GM12878 (cell line): ENCODE measurements at regions not wholly inside any gene's neighbourhood (a gene's known extent, or its start where the extent isn't known, plus 50 kb on each side); places are given as distances from the start of the nearest gene placed in this dataset.
"Not testable (repeated sequence)": the region's sequence is repeated elsewhere in the genome, so short reads cannot be mapped to it uniquely, and the experiment has no call there.

Experiments
- ATAC-seq: fragments of 200-7000 bp; cut with Tn5 transposase; 3 replicates; pipeline ENCODE4 v1.9.1; 2020; ENCODE audit warnings: mild to moderate bottlenecking, moderate library complexity
- BruUV-seq: library from RNA; stranded (reverse); fragments of 400-500 nt; replicated peaks from 2 replicates; lab custom pipeline; 2021; lab: Mats Ljungman, UMichigan
- CTCF ChIA-PET: fragments of 300-600 bp; sonication (Branson Sonifier 250); formaldehyde crosslinking; extraction: SDS; loops from one replicate; lab custom pipeline; 2021; ENCODE audit warnings: inconsistent platforms; lab: Yijun Ruan, JAX
- POLR2A ChIA-PET: fragments of 350-600 bp; formaldehyde crosslinking; extraction: SDS; loops from one replicate; lab custom pipeline; 2021; ENCODE audit warnings: inconsistent platforms; lab: Charles Lee
- RAD21 ChIA-PET: fragments of 300-600 bp; sonication (Branson Sonifier 250); formaldehyde crosslinking; loops from one replicate; lab custom pipeline; 2023; ENCODE audit warnings: antibody characterized with exemption; ENCODE audit not compliant: unreplicated experiment; lab: Charles Lee
- SMC1A ChIA-PET: fragments of 300-600 bp; sonication (Branson Sonifier 250); formaldehyde crosslinking; loops from one replicate; lab custom pipeline; 2023; ENCODE audit not compliant: unreplicated experiment, uncharacterized antibody; lab: Charles Lee
- DNase-seq: peaks from one replicate; pipeline ENCODE4 v3.0.0-alpha.2; 2011; ENCODE audit warnings: low read depth, low spot score
- FAIRE-seq: peaks from 3 replicates; lab custom pipeline; 2011; peaks lifted over from hg19 to GRCh38; lab: Jason Lieb, UNC
- H2AFZ ChIP-seq: 2 replicates; pipeline ENCODE4 v1.6.0; 2011; ENCODE audit warnings: low read depth, low read length, control low read depth; ENCODE audit not compliant: control insufficient read depth
- H3K27ac ChIP-seq: 2 replicates; pipeline ENCODE4 v1.5.1; 2011; ENCODE audit warnings: control low read depth; ENCODE audit not compliant: control insufficient read depth, insufficient read depth
- H3K27me3 ChIP-seq, 2 experiments: replicated peaks in 1 of 2; 2 replicates each; pipeline versions ENCODE4 v1.6.0 to v1.6.1; 2011; ENCODE audit warnings: low read length in 1 of 2; ENCODE audit not compliant: control insufficient read depth in 2 of 2, insufficient read depth in 2 of 2
- H3K36me3 ChIP-seq, 2 experiments: 2 replicates each; pipeline ENCODE4 v1.5.1; 2011; ENCODE audit warnings: low read length in 1 of 2; ENCODE audit not compliant: control insufficient read depth in 2 of 2, insufficient read depth in 2 of 2
- H3K4me1 ChIP-seq: 2 replicates; pipeline ENCODE4 v1.6.1; 2011; ENCODE audit warnings: mild to moderate bottlenecking, low read length, moderate library complexity, mixed read lengths; ENCODE audit not compliant: control insufficient read depth, insufficient read depth
- H3K4me2 ChIP-seq: 2 replicates; pipeline ENCODE4 v1.6.0; 2011; ENCODE audit warnings: control low read depth; ENCODE audit not compliant: control insufficient read depth, insufficient read depth
- H3K4me3 ChIP-seq: fragments of 200-600 bp; sonication (generic); 2 replicates; pipeline ENCODE4 v1.5.1; 2016
- H3K79me2 ChIP-seq: 2 replicates; pipeline ENCODE4 v1.6.0; 2011; ENCODE audit warnings: low read length; ENCODE audit not compliant: control insufficient read depth, insufficient read depth
- H3K9ac ChIP-seq: 2 replicates; pipeline ENCODE4 v1.8.0; 2011; ENCODE audit warnings: low read length, control low read depth, mixed read lengths; ENCODE audit not compliant: control insufficient read depth, insufficient read depth
- H3K9me3 ChIP-seq: replicated peaks from 3 replicates; pipeline ENCODE4 v1.5.1; 2011; ENCODE audit warnings: mild to moderate bottlenecking, low read length; ENCODE audit not compliant: control insufficient read depth, insufficient read depth
- H4K20me1 ChIP-seq: 2 replicates; pipeline ENCODE4 v1.6.0; 2011; ENCODE audit not compliant: control insufficient read depth, insufficient read depth
- ETV6 ChIP-seq, 2 experiments: fragments of 450-650 bp in 1 of 2; IDR thresholded peaks in 1 of 2; conservative IDR thresholded peaks in 1 of 2; 2 replicates each; pipeline ENCODE4 v1.6.1; 2014; ENCODE audit warnings: antibody characterized with exemption in 1 of 2, borderline replicate concordance in 1 of 2, low read depth in 1 of 2, mild to moderate bottlenecking in 1 of 2, moderate library complexity in 1 of 2
- MTA2 ChIP-seq: fragments of 450-650 bp; IDR thresholded peaks from 2 replicates; pipeline ENCODE4 v1.6.1; 2016; ENCODE audit warnings: low read depth, mild to moderate bottlenecking, moderate library complexity
- NFYA ChIP-seq: IDR thresholded peaks from 2 replicates; pipeline ENCODE4 v1.6.1; 2011; ENCODE audit warnings: low read depth, mild to moderate bottlenecking, low read length, improper control_type of control experiment, borderline replicate concordance
- NR2C2 ChIP-seq: IDR thresholded peaks from 2 replicates; pipeline ENCODE4 v1.6.1; 2011; ENCODE audit warnings: borderline replicate concordance, low read depth; ENCODE audit not compliant: control insufficient read depth, insufficient read length
- POU2F2 ChIP-seq: IDR thresholded peaks from 3 replicates; pipeline ENCODE4 v1.6.1; 2011; ENCODE audit warnings: low read depth, mild to moderate bottlenecking, low read length, borderline replicate concordance
- RELA ChIP-seq: fragments of 450-650 bp; IDR thresholded peaks from 2 replicates; pipeline ENCODE4 v1.8.0; 2014; ENCODE audit warnings: borderline replicate concordance; ENCODE audit not compliant: partially characterized antibody
- SIX5 ChIP-seq: IDR thresholded peaks from 2 replicates; pipeline ENCODE4 v1.6.1; 2011; ENCODE audit warnings: mild to moderate bottlenecking, low read depth, low read length, moderate library complexity; ENCODE audit not compliant: severe bottlenecking
- SMAD1 ChIP-seq: fragments of 450-650 bp; IDR thresholded peaks from 2 replicates; pipeline ENCODE4 v1.6.1; 2018; ENCODE audit warnings: mild to moderate bottlenecking, low read depth; ENCODE audit not compliant: partially characterized antibody
- SPI1 ChIP-seq: IDR thresholded peaks from 2 replicates; pipeline ENCODE4 v1.6.1; 2011; ENCODE audit warnings: low read depth, mild to moderate bottlenecking, low read length, moderate library complexity, borderline replicate concordance; ENCODE audit not compliant: insufficient read depth
- STAT3 ChIP-seq: IDR thresholded peaks from 2 replicates; pipeline ENCODE4 v1.6.1; 2011; ENCODE audit warnings: low read depth, low read length, improper control_type of control experiment
- YBX1 ChIP-seq: fragments of 450-650 bp; IDR thresholded peaks from 2 replicates; pipeline ENCODE4 v1.6.1; 2016; ENCODE audit warnings: antibody characterized with exemption
- ZBTB33 ChIP-seq: fragments of 450-650 bp; IDR thresholded peaks from 2 replicates; pipeline ENCODE4 v1.6.1; 2017; ENCODE audit warnings: mild to moderate bottlenecking
- ZBTB40 ChIP-seq: fragments of 450-650 bp; IDR thresholded peaks from 2 replicates; pipeline ENCODE4 v1.6.1; 2016; ENCODE audit warnings: mild to moderate bottlenecking, moderate library complexity, borderline replicate concordance
- WGBS: methylation state at CpG from one replicate; pipeline ENCODE4 v1.1.6; 2016; ENCODE audit warnings: low lambda C conversion rate; ENCODE audit not compliant: insufficient replicate concordance, insufficient coverage; ENCODE audit errors: missing lambda C conversion rate; 5-methylcytosine and 5-hydroxymethylcytosine counted together
- in situ Hi-C: fragments of 300-500 bp; cut with MboI; formaldehyde crosslinking; loops from 9 replicates; pipeline ENCODE4 v1.14.3; 2018; ENCODE audit warnings: mixed read lengths
- intact Hi-C: fragments of 100-400 bp; cut with micrococcal nuclease; formaldehyde crosslinking; loops from one replicate; pipeline ENCODE4 v1.14.2; 2022; ENCODE audit not compliant: unreplicated experiment

DNA sequence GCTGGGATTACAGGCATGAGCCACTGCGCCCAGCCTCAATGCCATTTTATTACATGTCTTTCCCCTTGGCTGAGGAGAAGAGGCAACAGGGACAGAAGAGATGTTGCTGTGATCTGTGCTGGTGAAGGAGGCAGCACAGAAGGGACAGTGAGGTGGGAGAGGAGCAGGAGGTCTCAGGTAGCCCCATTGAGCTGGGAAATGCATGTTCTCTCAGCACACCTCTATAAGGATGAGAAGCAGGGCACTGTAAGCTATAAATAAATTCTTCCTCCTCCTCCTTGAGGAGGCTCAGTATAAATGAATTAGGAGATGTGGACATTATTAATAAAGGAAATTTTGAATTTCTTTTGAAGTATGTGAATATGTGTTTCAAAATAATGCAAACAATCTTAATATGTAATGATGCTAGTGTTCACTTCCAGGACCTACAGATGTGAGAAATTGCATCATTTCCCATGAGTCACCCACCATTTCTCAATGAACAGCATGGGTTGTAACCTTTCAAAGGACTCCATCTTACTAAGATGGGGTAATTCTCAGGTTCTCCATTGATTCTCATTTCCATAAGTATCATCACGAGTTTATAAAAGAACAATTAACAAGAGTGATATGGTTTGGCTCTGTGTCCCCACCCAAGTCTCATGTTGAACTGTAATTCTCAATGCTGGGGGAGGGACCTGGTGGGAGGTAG lies 88.9 kb upstream of the ODAD2 start:
- H3K9ac ChIP-seq: no peak overlapping the region
- no peaks in the 10 kb centered on the region for H3K9me3 ChIP-seq
- H3K27ac ChIP-seq: no peak overlapping the region
- ChIA-PET POLR2A (interaction anchor here (0.6 kb wide), 1 partner anchor 142 kb away, joined by 4 read pairs; no protein-coding TSS in a partner anchor), RAD21 (no interaction called here), SMC1A (no interaction called here), CTCF (no interaction called here)
- H4K20me1 ChIP-seq: no peaks in the 10 kb centered on the region
- no peaks in the 10 kb centered on the region for H3K4me1 ChIP-seq
- in situ Hi-C loops (no loop called here), intact Hi-C loops (no loop called here)
- H2AFZ ChIP-seq: no peak overlapping the region
- H3K79me2 ChIP-seq: no peaks in the 10 kb centered on the region
- no peaks in the 10 kb centered on the region for H3K36me3 ChIP-seq
- FAIRE-seq: no peak
- H3K4me3 ChIP-seq: no peak overlapping the region
- no peak overlapping the region for H3K4me2 ChIP-seq
- no peak for ATAC-seq
- no peak for DNase-seq
- H3K27me3 ChIP-seq: no peaks in the 10 kb centered on the region
- 18% methylated on average over 2 of the region's 2 CpGs for WGBS
- BruUV-seq: no TSS peak
- no peak for TF ChIP-seq POU2F2
- TF ChIP-seq ETV6 (conservative IDR thresholded peaks at IDR 0.05 in 1 of 2, IDR thresholded peaks at IDR 0.05 in 1 of 2; ENCODE audit: borderline replicate concordance in 1 of 2, low read depth in 1 of 2): no peak
- TF ChIP-seq ZBTB33: no peak
- no peak for TF ChIP-seq SPI1
- no peak for TF ChIP-seq RELA
- TF ChIP-seq SIX5: no peak
- no peak for TF ChIP-seq NR2C2
- no peak for TF ChIP-seq ZBTB40
- no peak for TF ChIP-seq YBX1
- no peak for TF ChIP-seq STAT3
- no peak for TF ChIP-seq NFYA
- TF ChIP-seq SMAD1: no peak
- no peak for TF ChIP-seq MTA2

GRCh38 chr10:28085760-28086159 lies 86.9 kb upstream of the ODAD2 start:
- FAIRE-seq, RAD21 ChIA-PET, H3K4me2 ChIP-seq, CTCF ChIA-PET, DNase-seq, H3K27me3 ChIP-seq, H3K36me3 ChIP-seq, ATAC-seq, SMC1A ChIA-PET, POLR2A ChIA-PET, H3K79me2 ChIP-seq, H2AFZ ChIP-seq, H3K4me1 ChIP-seq, BruUV-seq, H3K9me3 ChIP-seq, H3K9ac ChIP-seq, H3K4me3 ChIP-seq, H4K20me1 ChIP-seq, intact Hi-C loops, H3K27ac ChIP-seq, in situ Hi-C loops: not testable (repeated sequence)
- 0% methylated on average over 1 of the region's 2 CpGs for WGBS
